Endothelial cell of umbilical vein (primary cell): ENCODE measurements at regions not wholly inside any gene's neighbourhood (a gene's known extent, or its start where the extent isn't known, plus 50 kb on each side); places are given as distances from the start of the nearest gene placed in this dataset.

Experiments used
- BruUV-seq: library from RNA; stranded (reverse); fragments of 400-500 nt; replicated peaks from 2 replicates; lab custom pipeline; 2021; lab: Mats Ljungman, UMichigan
- CTCF ChIA-PET: fragments of 300-600, 350-600 bp; sonication (Branson Sonifier 250); formaldehyde crosslinking; loops from one replicate; lab custom pipeline; 2021; ENCODE audit warnings: antibody characterized with exemption, inconsistent platforms; lab: Charles Lee
- POLR2A ChIA-PET: fragments of 300-600, 350-600 bp; sonication (Branson Sonifier 250); formaldehyde crosslinking; loops from one replicate; lab custom pipeline; 2021; ENCODE audit warnings: antibody characterized with exemption, inconsistent platforms; lab: Charles Lee
- DNase-seq: peaks from one replicate; pipeline ENCODE4 v3.0.0-alpha.2; 2011; ENCODE audit warnings: low read depth, low spot score
- FAIRE-seq: peaks from 2 replicates; lab custom pipeline; 2011; peaks lifted over from hg19 to GRCh38; lab: Jason Lieb, UNC
- H2AFZ ChIP-seq: 2 replicates; pipeline ENCODE4 v1.6.0; 2012; ENCODE audit warnings: low read depth, low read length, control low read depth, inconsistent platforms
- H3K27ac ChIP-seq: 2 replicates; pipeline ENCODE4 v1.5.1; 2011; ENCODE audit warnings: low read depth, mild to moderate bottlenecking, control low read depth, low read length, moderate library complexity; ENCODE audit not compliant: insufficient read depth
- H3K27me3 ChIP-seq, 2 experiments: 2 replicates each; pipeline versions ENCODE4 v1.6.0 to v1.6.1; 2011; ENCODE audit warnings: low read length in 2 of 2, mixed read lengths in 1 of 2; ENCODE audit not compliant: control insufficient read depth in 2 of 2, insufficient read depth in 2 of 2
- H3K36me3 ChIP-seq, 2 experiments: 2 replicates in 1 of 2; 3 replicates in 1 of 2; pipeline ENCODE4 v1.5.1; 2011; ENCODE audit warnings: low read length in 2 of 2, mild to moderate bottlenecking in 1 of 2, moderate library complexity in 1 of 2; ENCODE audit not compliant: control insufficient read depth in 2 of 2, insufficient read depth in 2 of 2; ENCODE audit errors: extremely low read depth in 1 of 2
- H3K4me1 ChIP-seq: 3 replicates; pipeline ENCODE4 v1.5.1; 2011; ENCODE audit warnings: mild to moderate bottlenecking, low read length; ENCODE audit not compliant: control insufficient read depth, insufficient read depth; ENCODE audit errors: extremely low read depth
- H3K4me2 ChIP-seq: 2 replicates; pipeline ENCODE4 v1.6.1; 2011; ENCODE audit warnings: low read length, control low read depth, mixed read lengths; ENCODE audit not compliant: insufficient read depth
- H3K4me3 ChIP-seq, 3 experiments: fragments of 200-600 bp in 1 of 3; sonication (generic), shearing (Covaris generic) in 1 of 3; replicated peaks in 1 of 3; 2 replicates each; pipeline ENCODE4 v1.5.1; 2011 to 2016; ENCODE audit warnings: control low read depth in 3 of 3, low read length in 3 of 3, mild to moderate bottlenecking in 2 of 3, inconsistent platforms in 1 of 3, low read depth in 1 of 3, moderate library complexity in 1 of 3; ENCODE audit not compliant: insufficient read depth in 1 of 3
- H3K79me2 ChIP-seq: 2 replicates; pipeline ENCODE4 v1.6.0; 2012; ENCODE audit warnings: low read length, inconsistent platforms; ENCODE audit not compliant: control insufficient read depth, insufficient read depth
- H3K9ac ChIP-seq: replicated peaks from 2 replicates; pipeline ENCODE3; 2011; ENCODE audit warnings: low read length, control low read depth; ENCODE audit not compliant: insufficient read depth; ENCODE audit errors: extremely low read depth
- H3K9me1 ChIP-seq: replicated peaks from 3 replicates; pipeline ENCODE4 v1.6.0; 2011; ENCODE audit warnings: mild to moderate bottlenecking, low read length; ENCODE audit not compliant: control insufficient read depth, insufficient read depth; ENCODE audit errors: extremely low read depth
- H3K9me3 ChIP-seq: replicated peaks from 2 replicates; pipeline ENCODE4 v1.5.1; 2012; ENCODE audit warnings: low read length, inconsistent platforms; ENCODE audit not compliant: control insufficient read depth, insufficient read depth
- H4K20me1 ChIP-seq: replicated peaks from 2 replicates; pipeline ENCODE3; 2011; ENCODE audit warnings: mild to moderate bottlenecking, low read length; ENCODE audit not compliant: control insufficient read depth, insufficient read depth; ENCODE audit errors: extremely low read depth
- CTCF ChIP-seq, 2 donors: IDR thresholded peaks; 1 replicate in 1 of 2; 2 replicates in 1 of 2; pipeline ENCODE4 v1.5.1; 2011; ENCODE audit warnings: low read length in 2 of 2, mild to moderate bottlenecking in 2 of 2, moderate library complexity in 2 of 2, control low read depth in 1 of 2, inconsistent platforms in 1 of 2, low read depth in 1 of 2; ENCODE audit not compliant: insufficient read depth in 1 of 2; ENCODE audit errors: extremely low read depth in 1 of 2
- EZH2 ChIP-seq: IDR thresholded peaks from 2 replicates; pipeline ENCODE4 v1.6.1; 2012; ENCODE audit warnings: borderline replicate concordance, low read depth, mild to moderate bottlenecking, moderate library complexity, low read length, inconsistent platforms; ENCODE audit not compliant: severe bottlenecking
- FOS ChIP-seq: IDR thresholded peaks from 2 replicates; pipeline ENCODE4 v1.6.1; 2011; ENCODE audit warnings: mild to moderate bottlenecking, low read length, moderate library complexity, borderline replicate concordance; ENCODE audit not compliant: insufficient read depth
- GATA2 ChIP-seq: IDR thresholded peaks from 2 replicates; pipeline ENCODE4 v1.7.0; 2011; ENCODE audit warnings: low read depth, mild to moderate bottlenecking, moderate library complexity, mixed read lengths, low read length; ENCODE audit not compliant: insufficient read length, insufficient read depth
- JUN ChIP-seq: IDR thresholded peaks from 2 replicates; pipeline ENCODE4 v1.6.1; 2011; ENCODE audit warnings: borderline replicate concordance, low read depth; ENCODE audit not compliant: insufficient read length, insufficient read depth
- MAX ChIP-seq: IDR thresholded peaks from 2 replicates; pipeline ENCODE4 v1.6.1; 2011; ENCODE audit not compliant: insufficient read depth, insufficient read length
- MYC ChIP-seq: IDR thresholded peaks from one replicate; pipeline ENCODE4 v1.6.1; 2011; ENCODE audit warnings: mild to moderate bottlenecking, low read depth, low read length
- POLR2A ChIP-seq: IDR thresholded peaks from 2 replicates; pipeline ENCODE4 v1.6.1; 2012; ENCODE audit warnings: low read depth, mild to moderate bottlenecking, control low read depth, low read length
- POLR2AphosphoS5 ChIP-seq: IDR thresholded peaks from 2 replicates; pipeline ENCODE4 v1.6.1; 2012; ENCODE audit warnings: low read depth, mild to moderate bottlenecking, control low read depth, low read length, moderate library complexity; ENCODE audit not compliant: insufficient read depth
- dilution Hi-C: fragments of 300-500 bp; cut with MboI; formaldehyde crosslinking; loops from one replicate; pipeline ENCODE4 v1.15.0; 2019; ENCODE audit warnings: low sequenced_read_pairs; ENCODE audit not compliant: extremely low pct_ligation_motif_present
- intact Hi-C: fragments of 100-400 bp; cut with micrococcal nuclease; formaldehyde crosslinking; loops from one replicate; pipeline ENCODE4 v1.10.0; 2022

GRCh38 chr17:12269751-12270150 is 249.1 kb downstream of the MAP2K4 start:
- intact Hi-C loops = no loop called here
- no peaks in the 10 kb centered on the region for H3K9me1 ChIP-seq

More at GRCh38 chr17:12269751-12270150, 249.1 kb downstream of the MAP2K4 start:
- no peak for TF ChIP-seq EZH2
- TF ChIP-seq FOS = no peak
- no peak for TF ChIP-seq MYC
- no peak for TF ChIP-seq GATA2
- TF ChIP-seq MAX = no peak
- TF ChIP-seq JUN = no peak
- TF ChIP-seq POLR2A = no peak
- TF ChIP-seq POLR2AphosphoS5 = no peak
- TF ChIP-seq CTCF (IDR thresholded peaks at IDR 0.05; ENCODE audit: extremely low read depth in 1 of 2, insufficient read depth in 1 of 2, low read depth in 1 of 2, low read length in 2 of 2) = no peak
- Histone ChIP-seq H4K20me1 (no peaks in the 10 kb centered on the region), H3K36me3 (no peaks in the 10 kb centered on the region), H3K9ac (no peak overlapping the region), H3K9me3 (no peaks in the 10 kb centered on the region), H3K4me1 (no peaks in the 10 kb centered on the region), H3K4me2 (no peak overlapping the region), H3K4me3 (no peak overlapping the region), H3K79me2 (no peaks in the 10 kb centered on the region), H3K27me3 (no peaks in the 10 kb centered on the region), H3K27ac (no peak overlapping the region), H2AFZ (no peak overlapping the region)
- ChIA-PET POLR2A (no interaction called here), CTCF (no interaction called here)
- FAIRE-seq (no peak), DNase-seq (no peak)
- no TSS peak for BruUV-seq
- dilution Hi-C loops = no loop called here
